GM23248 (cell line): ENCODE measurements at regions not wholly inside any gene's neighbourhood (a gene's known extent, or its start where the extent isn't known, plus 50 kb on each side); places are given as distances from the start of the nearest gene placed in this dataset.

Source experiments
- EZH2 ChIP-seq: fragments of 200-600 bp; sonication (generic); IDR thresholded peaks from 2 replicates; pipeline ENCODE4 v1.6.1; 2018; ENCODE audit warnings: antibody characterized with exemption, mild to moderate bottlenecking; ENCODE audit not compliant: insufficient read depth, poor library complexity, severe bottlenecking
- EZH2phosphoT487 ChIP-seq: fragments of 200-600 bp; sonication (generic); IDR thresholded peaks from 2 replicates; pipeline ENCODE4 v1.6.1; 2018; ENCODE audit warnings: antibody characterized with exemption, moderate library complexity, mild to moderate bottlenecking, low read depth; ENCODE audit not compliant: insufficient read depth

GRCh38 chr2:223238301-223238700, 186.3 kb downstream of the KCNE4 start:
- no peak for TF ChIP-seq EZH2
- no peak for TF ChIP-seq EZH2phosphoT487
